OCI-LY1 (cell line): ENCODE measurements at regions not wholly inside any gene's neighbourhood (a gene's known extent, or its start where the extent isn't known, plus 50 kb on each side); places are given as distances from the start of the nearest gene placed in this dataset.

Source experiments
- H2AFZ ChIP-seq: fragments of 200-600 bp; sonication (generic), shearing (Covaris generic); 2 replicates; pipeline ENCODE4 v1.6.0; 2014; ENCODE audit warnings: antibody characterized with exemption, mild to moderate bottlenecking, low read length
- H3F3A ChIP-seq: fragments of 200-600 bp; sonication (generic), shearing (Covaris generic); 2 replicates; pipeline ENCODE4 v1.6.0; 2014; ENCODE audit warnings: mild to moderate bottlenecking, antibody characterized with exemption, low read length, moderate library complexity; ENCODE audit not compliant: insufficient read depth
- H3K27ac ChIP-seq: fragments of 200-600 bp; sonication (generic); 2 replicates; pipeline ENCODE4 v1.5.1; 2014; ENCODE audit warnings: low read length, mixed run types, mild to moderate bottlenecking, low read depth; ENCODE audit not compliant: poor library complexity, severe bottlenecking
- H3K27me3 ChIP-seq: fragments of 200-600 bp; sonication (generic); 2 replicates; pipeline ENCODE4 v1.6.0; 2014; ENCODE audit warnings: antibody characterized with exemption, mild to moderate bottlenecking, low read length, moderate library complexity; ENCODE audit not compliant: insufficient read depth
- H3K36me3 ChIP-seq: fragments of 200-600 bp; sonication (generic); 2 replicates; pipeline ENCODE4 v1.6.1; 2014; ENCODE audit warnings: mild to moderate bottlenecking, antibody characterized with exemption, low read length, moderate library complexity, mixed read lengths; ENCODE audit not compliant: insufficient read depth
- H3K4me1 ChIP-seq: fragments of 200-600 bp; sonication (generic); 2 replicates; pipeline ENCODE4 v1.5.1; 2014; ENCODE audit warnings: mild to moderate bottlenecking, low read length, moderate library complexity; ENCODE audit not compliant: insufficient read depth, severe bottlenecking
- H3K4me2 ChIP-seq: fragments of 200-600 bp; sonication (generic), shearing (Covaris generic); 2 replicates; pipeline ENCODE4 v1.6.1; 2014; ENCODE audit warnings: low read length
- H3K4me3 ChIP-seq: fragments of 200-600 bp; sonication (generic); 2 replicates; pipeline ENCODE4 v1.5.1; 2014; ENCODE audit warnings: low read length, low read depth, mild to moderate bottlenecking, mixed read lengths; ENCODE audit not compliant: poor library complexity, severe bottlenecking
- H3K79me2 ChIP-seq: fragments of 200-600 bp; shearing (Covaris generic); 2 replicates; pipeline ENCODE4 v1.6.1; 2016; ENCODE audit warnings: mixed run types, low read length, mixed read lengths; ENCODE audit not compliant: insufficient read depth
- H3K9ac ChIP-seq: fragments of 200-600 bp; sonication (generic), shearing (Covaris generic); 2 replicates; pipeline ENCODE4 v1.6.1; 2014; ENCODE audit warnings: mild to moderate bottlenecking, low read length, mixed read lengths
- H3K9me2 ChIP-seq: fragments of 200-600 bp; sonication (generic), shearing (Covaris generic); 2 replicates; pipeline ENCODE4 v1.6.1; 2014; ENCODE audit warnings: low read depth, mild to moderate bottlenecking, low read length, mixed read lengths
- H3K9me3 ChIP-seq: fragments of 200-600 bp; shearing (Covaris generic); 2 replicates; pipeline ENCODE4 v1.6.1; 2014; ENCODE audit warnings: low read length, mixed read lengths
- H4K20me1 ChIP-seq: fragments of 200-600 bp; sonication (generic), shearing (Covaris generic); 2 replicates; pipeline ENCODE4 v1.6.0; 2016; ENCODE audit warnings: mild to moderate bottlenecking, low read length; ENCODE audit not compliant: insufficient read depth
- CTCF ChIP-seq: fragments of 200-600 bp; sonication (generic), shearing (Covaris generic); IDR thresholded peaks from 2 replicates; pipeline ENCODE4 v1.5.1; 2017; ENCODE audit warnings: mild to moderate bottlenecking, antibody characterized with exemption, low read length, moderate library complexity, mixed read lengths
- EZH2 ChIP-seq: fragments of 200-600 bp; sonication (generic), shearing (Covaris generic); IDR thresholded peaks from 2 replicates; pipeline ENCODE4 v1.8.0; 2017; ENCODE audit warnings: borderline replicate concordance, mixed run types, mild to moderate bottlenecking, antibody characterized with exemption, low read length, moderate library complexity, mixed read lengths

GRCh38 chr14:39851202-39851601 lies 419.0 kb upstream of the FBXO33 start:
- Histone ChIP-seq H3K79me2 (no peaks in the 10 kb centered on the region), H3K27ac (no peak overlapping the region), H3K27me3 (no peaks in the 10 kb centered on the region), H3K36me3 (no peaks in the 10 kb centered on the region), H3K4me3 (no peak overlapping the region), H3K9me2 (no peaks in the 10 kb centered on the region), H2AFZ (no peak overlapping the region), H3K9ac (no peak overlapping the region), H3F3A (no peaks in the 10 kb centered on the region), H4K20me1 (no peaks in the 10 kb centered on the region), H3K9me3 (no peaks in the 10 kb centered on the region), H3K4me1 (peaks cover 6% of the 10 kb centered on the region), H3K4me2 (no peak overlapping the region)
- TF ChIP-seq CTCF (no peak), EZH2 (no peak)

- no peak overlapping the region for H3K4me2 ChIP-seq
- no peak overlapping the region for H2AFZ ChIP-seq
- H3K36me3 ChIP-seq, result no peaks in the 10 kb centered on the region
- H3K9me3 ChIP-seq, result no peaks in the 10 kb centered on the region
- H3K4me3 ChIP-seq, result no peak overlapping the region
- H3K27ac ChIP-seq, result no peak overlapping the region
- H3F3A ChIP-seq, result no peaks in the 10 kb centered on the region
- TF ChIP-seq CTCF (no peak), EZH2 (no peak)
- no peaks in the 10 kb centered on the region for H3K79me2 ChIP-seq
- no peaks in the 10 kb centered on the region for H4K20me1 ChIP-seq
- H3K9me2 ChIP-seq, result no peaks in the 10 kb centered on the region
- H3K9ac ChIP-seq, result no peak overlapping the region
- H3K27me3 ChIP-seq, result no peaks in the 10 kb centered on the region
- H3K4me1 ChIP-seq, result no peaks in the 10 kb centered on the region
Observed at GRCh38 chr14:39847852-39848251, 415.6 kb upstream of the FBXO33 start.

- no peak overlapping the region for H3K9ac ChIP-seq
- H3K4me1 ChIP-seq, result no peaks in the 10 kb centered on the region
- no peaks in the 10 kb centered on the region for H3F3A ChIP-seq
- no peak overlapping the region for H3K4me2 ChIP-seq
- H3K79me2 ChIP-seq, result no peaks in the 10 kb centered on the region
- no peaks in the 10 kb centered on the region for H4K20me1 ChIP-seq
- H3K9me3 ChIP-seq, result no peaks in the 10 kb centered on the region
- no peak overlapping the region for H3K4me3 ChIP-seq
- H3K9me2 ChIP-seq, result no peaks in the 10 kb centered on the region
- H3K36me3 ChIP-seq, result no peaks in the 10 kb centered on the region
- H2AFZ ChIP-seq, result no peak overlapping the region
- TF ChIP-seq EZH2 (no peak), CTCF (no peak)
- H3K27me3 ChIP-seq, result no peaks in the 10 kb centered on the region
- H3K27ac ChIP-seq, result no peak overlapping the region
Observed at GRCh38 chr14:39847194-39847593, 415.0 kb upstream of the FBXO33 start.
